Fibroblast of the aortic adventitia (primary cell): ENCODE measurements at regions not wholly inside any gene's neighbourhood (a gene's known extent, or its start where the extent isn't known, plus 50 kb on each side); places are given as distances from the start of the nearest gene placed in this dataset.

Source experiments
- DNase-seq: peaks from one replicate; pipeline ENCODE4 v3.0.0-alpha.2; 2010; ENCODE audit warnings: low read depth
- H3K4me3 ChIP-seq: 2 replicates; pipeline ENCODE4 v1.5.1; 2011; ENCODE audit warnings: low read depth, mild to moderate bottlenecking, control low read depth, low read length, moderate library complexity
- CTCF ChIP-seq: IDR thresholded peaks from 2 replicates; pipeline ENCODE4 v1.5.1; 2011; ENCODE audit warnings: mild to moderate bottlenecking, low read length, control low read depth, inconsistent platforms; ENCODE audit not compliant: insufficient read depth

- DNase-seq, result no peak
- no peak for TF ChIP-seq CTCF
- H3K4me3 ChIP-seq, result no peak overlapping the region
Measured at GRCh38 chr9:82375041-82375440, 386.5 kb downstream of the SPATA31D1 start.

GRCh38 chr9:82376677-82377232, 388.2 kb downstream of the SPATA31D1 start:
- no peak overlapping the region for H3K4me3 ChIP-seq
- DNase-seq, result no peak
- no peak for TF ChIP-seq CTCF

GRCh38 chr9:82382887-82383616, 394.5 kb downstream of the SPATA31D1 start:
- H3K4me3 ChIP-seq, result no peak overlapping the region
- no peak for DNase-seq
- no peak for TF ChIP-seq CTCF

- no peak for DNase-seq
- no peak overlapping the region for H3K4me3 ChIP-seq
- TF ChIP-seq CTCF, result no peak
Measured at GRCh38 chr9:82385633-82386032, 397.1 kb downstream of the SPATA31D1 start.

DNA sequence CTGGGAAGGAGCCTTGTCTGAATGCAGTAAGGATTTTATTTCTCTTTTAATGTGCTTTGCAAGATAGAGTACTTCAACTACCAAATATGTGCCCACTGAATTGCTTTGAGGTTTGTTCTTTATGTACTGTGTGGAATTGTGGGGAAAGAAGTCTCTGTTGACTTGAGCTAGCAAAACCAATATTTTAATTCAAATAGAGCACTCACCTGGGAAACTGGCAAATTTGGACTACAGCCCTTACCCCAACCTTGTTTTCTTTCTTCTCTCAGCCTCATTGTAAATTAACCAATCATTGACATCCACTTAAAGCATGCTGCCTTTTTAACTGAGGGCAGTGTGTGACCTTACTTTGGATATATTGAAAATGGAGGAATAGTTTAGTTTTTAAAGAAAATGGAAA, 409.0 kb downstream of the SPATA31D1 start:
- no peak overlapping the region for H3K4me3 ChIP-seq
- no peak for DNase-seq
- no peak for TF ChIP-seq CTCF

GRCh38 chr9:82404196-82404870, 415.8 kb downstream of the SPATA31D1 start:
- H3K4me3 ChIP-seq, result no peak overlapping the region
- DNase-seq, result peak; percentile 78
- TF ChIP-seq CTCF, result no peak
